Cardiac septum (tissue), 1 donor: ENCODE measurements at regions not wholly inside any gene's neighbourhood (a gene's known extent, or its start where the extent isn't known, plus 50 kb on each side); places are given as distances from the start of the nearest gene placed in this dataset.

Experiments used
- DNase-seq: peaks from one replicate; pipeline ENCODE4 v3.0.0-alpha.2; 2020; ENCODE audit warnings: low spot score
- intact Hi-C: fragments of 100-400 bp; cut with DNase I; formaldehyde crosslinking; loops from one replicate; pipeline ENCODE4 v1.14.0; 2022
- donor health status: DM: no; HTN: no; CAD: no.

DNA sequence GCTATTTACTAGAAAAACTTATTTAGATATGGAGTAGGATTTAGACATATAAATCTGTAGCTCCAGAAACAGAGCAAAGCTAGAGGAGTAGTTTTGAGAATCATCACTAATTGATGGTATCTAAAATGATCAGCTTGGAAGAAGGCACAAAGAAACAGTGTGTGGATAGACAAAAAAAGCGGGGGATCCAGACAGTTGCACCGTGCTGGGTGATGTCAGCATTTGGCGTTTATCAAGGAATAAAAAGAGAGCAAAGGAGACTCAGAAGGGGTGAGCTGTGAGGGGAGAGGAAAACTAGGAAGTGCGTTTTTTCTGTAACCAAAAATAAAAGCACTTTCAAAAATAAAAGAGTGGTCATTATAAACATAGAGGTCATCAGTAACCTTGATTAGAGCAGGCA is 90.5 kb upstream of the GPRIN3 start:
- no peak for DNase-seq
- intact Hi-C loops, result no loop called here

GRCh38 chr4:89397441-89397840 is 89.8 kb upstream of the GPRIN3 start:
- DNase-seq, result no peak

DNA sequence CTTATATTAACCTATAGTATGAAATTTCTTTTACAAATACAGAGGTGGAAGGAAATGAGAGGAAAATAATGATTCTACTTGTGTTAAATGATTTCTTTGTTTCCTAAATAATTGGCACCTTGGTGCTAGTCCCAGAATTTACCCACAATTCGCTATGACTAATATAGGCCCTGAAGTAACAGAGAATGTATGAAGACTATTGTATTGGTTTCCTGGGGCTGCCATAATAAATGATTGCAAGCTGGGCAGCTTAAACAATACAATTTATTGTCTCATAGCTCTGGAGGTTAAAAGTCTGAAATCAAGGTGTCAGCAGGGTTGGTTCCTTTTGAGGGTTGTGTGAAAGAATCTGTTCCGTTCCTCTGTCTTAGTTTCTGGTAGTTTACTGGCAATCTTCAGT is 74.8 kb upstream of the GPRIN3 start:
- intact Hi-C loops, result no loop called here

More at GRCh38 chr4:89397441-89397840, 89.8 kb upstream of the GPRIN3 start:
- intact Hi-C loops, result no loop called here

GRCh38 chr4:89380980-89381379 is 73.4 kb upstream of the GPRIN3 start:
- DNase-seq, result no peak
- intact Hi-C loops, result no loop called here

More for the DNA sequence above, 74.8 kb upstream of the GPRIN3 start:
- DNase-seq, result no peak

GRCh38 chr4:89379511-89380044 is 72.0 kb upstream of the GPRIN3 start:
- intact Hi-C loops, result no loop called here
- DNase-seq, result no peak

DNA sequence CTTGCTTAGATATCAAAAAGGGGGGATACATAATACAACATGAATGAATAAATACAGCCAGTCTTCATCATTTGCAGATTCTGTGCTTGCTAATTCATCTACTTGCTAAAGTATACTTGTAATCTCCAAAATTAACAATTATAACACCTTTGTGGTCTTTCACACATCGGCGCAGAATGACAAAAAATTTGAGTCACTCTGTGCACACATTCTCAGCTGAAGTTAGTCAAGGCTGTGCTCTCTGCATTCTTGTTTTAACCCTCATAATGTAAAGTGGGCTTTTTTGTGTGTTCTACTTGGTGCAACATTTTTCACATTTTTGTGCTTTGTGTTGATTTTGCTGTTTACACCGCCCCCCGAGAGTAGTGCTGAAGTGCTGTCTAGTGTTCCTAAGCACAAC is 65.8 kb upstream of the GPRIN3 start:
- no peak for DNase-seq
- intact Hi-C loops, result no loop called here

DNA sequence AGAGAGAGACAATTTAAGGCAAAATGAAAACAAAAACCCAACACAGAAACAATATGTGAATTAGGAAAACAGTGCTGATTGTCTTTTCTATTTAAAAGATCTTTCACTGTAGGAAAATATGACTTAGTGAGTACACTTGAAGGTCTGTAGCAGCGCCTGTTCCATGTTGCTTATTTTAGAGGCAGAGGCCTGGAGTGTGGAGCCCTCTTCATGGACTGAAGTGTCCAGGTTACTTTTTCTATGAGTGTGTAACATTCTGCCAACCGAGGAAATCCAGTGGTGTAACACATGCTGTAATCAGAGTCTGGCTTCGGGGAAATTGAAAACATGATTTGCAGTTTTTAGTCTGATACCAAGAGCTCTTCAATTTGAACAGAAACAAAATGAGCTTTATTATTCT is 64.0 kb upstream of the GPRIN3 start:
- intact Hi-C loops, result no loop called here

GRCh38 chr4:89369581-89369980 is 62.0 kb upstream of the GPRIN3 start:
- no peak for DNase-seq
- intact Hi-C loops, result no loop called here

More for the DNA sequence above, 64.0 kb upstream of the GPRIN3 start:
- DNase-seq, result no peak

GRCh38 chr4:89368861-89369260 is 61.3 kb upstream of the GPRIN3 start:
- no peak for DNase-seq
- intact Hi-C loops, result no loop called here

DNA sequence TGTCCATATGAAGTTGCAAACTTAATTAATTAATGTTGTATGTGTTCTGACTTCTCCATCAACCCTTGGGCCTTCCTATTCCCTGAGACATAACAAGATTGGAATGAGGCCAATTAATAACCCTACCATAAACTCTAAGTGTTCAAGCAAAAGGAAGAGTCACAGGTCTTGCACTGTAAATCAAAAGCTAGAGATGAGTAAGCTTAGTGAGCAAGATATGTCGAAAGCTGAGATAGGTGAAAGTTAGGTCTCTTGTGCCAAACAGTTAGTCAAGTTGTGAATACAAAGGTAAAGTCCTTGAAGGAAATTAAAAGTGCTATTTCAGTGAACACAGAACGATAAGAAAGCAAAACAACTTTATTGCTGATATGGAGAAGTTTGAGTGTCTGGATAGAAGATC is 58.2 kb upstream of the GPRIN3 start:
- intact Hi-C loops, result no loop called here
- DNase-seq, result no peak

DNA sequence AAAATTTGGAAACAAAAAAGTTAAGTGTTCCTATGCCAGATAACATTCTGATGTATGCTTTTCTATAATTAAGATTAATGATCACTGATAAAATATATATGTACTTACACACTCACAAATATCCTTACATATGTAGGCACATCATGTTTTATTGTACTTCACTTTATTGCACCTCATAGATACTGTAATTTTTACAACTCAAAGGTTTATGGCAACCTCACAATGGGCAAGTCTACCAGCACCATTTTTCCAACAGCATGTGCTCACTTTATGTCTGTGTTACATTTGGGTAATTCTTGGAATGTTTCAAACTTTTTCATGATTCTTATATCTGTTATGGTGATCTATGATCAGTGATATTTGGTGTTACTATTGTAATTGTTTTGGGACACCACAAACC is 57.8 kb upstream of the GPRIN3 start:
- DNase-seq, result no peak
- intact Hi-C loops, result no loop called here

DNA sequence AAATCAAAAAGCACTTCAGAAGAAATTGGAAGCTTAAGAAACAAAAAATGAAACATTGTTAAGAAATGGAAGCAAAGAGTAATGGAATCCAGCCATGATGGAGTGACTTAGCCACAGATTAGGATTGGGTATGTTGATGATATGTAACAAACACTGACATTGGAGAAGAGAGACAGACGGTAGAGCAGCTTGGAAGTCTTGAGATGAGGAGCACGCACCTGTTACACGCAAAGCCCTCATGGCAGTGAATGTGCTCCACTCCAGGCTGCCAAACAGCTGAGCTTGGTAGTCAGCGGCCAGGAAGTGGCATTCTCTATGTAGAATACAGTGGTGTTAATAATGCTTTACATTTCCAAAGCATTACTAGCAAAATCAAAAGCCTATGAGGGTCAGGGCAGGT is 56.9 kb upstream of the GPRIN3 start:
- DNase-seq, result no peak
- intact Hi-C loops, result no loop called here

- no peak for DNase-seq
- intact Hi-C loops, result no loop called here
Observed at GRCh38 chr4:89363786-89364185, 56.2 kb upstream of the GPRIN3 start.

GRCh38 chr4:89358935-89359638 is 51.5 kb upstream of the GPRIN3 start:
- no peak for DNase-seq
- intact Hi-C loops, result no loop called here

DNA sequence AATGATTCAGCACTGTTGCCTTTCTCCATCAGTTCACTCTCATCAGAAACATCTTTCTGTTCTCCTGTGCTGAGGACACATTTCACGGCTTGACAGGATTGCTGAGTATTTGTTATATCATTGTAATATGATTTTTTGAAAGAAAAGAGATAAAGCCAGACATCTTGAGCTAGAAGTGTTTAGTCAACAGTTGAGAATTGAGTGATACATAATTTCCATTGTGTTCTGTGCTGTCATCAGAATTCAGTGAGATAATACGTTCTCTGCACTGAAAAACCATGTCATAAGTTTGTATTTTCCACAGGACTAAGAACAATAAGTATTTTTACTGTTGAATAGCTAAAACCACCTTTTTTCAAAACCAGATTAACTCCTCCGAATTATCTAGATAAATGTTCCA is 50.2 kb upstream of the GPRIN3 start:
- no peak for DNase-seq
- intact Hi-C loops, result no loop called here
